ENCODE measurements at regions not wholly inside any gene's neighbourhood (a gene's known extent, or its start where the extent isn't known, plus 50 kb on each side); places are given as distances from the start of the nearest gene placed in this dataset.

- Histone ChIP-seq H2AK5ac (ENCODE audit: low read depth, low read length) (no peak overlapping the region), H4K20me1 (ENCODE audit: insufficient read depth, low read length) (no peaks in the 10 kb centered on the region), H3K9me1 (ENCODE audit: insufficient read depth, low read length) (no peaks in the 10 kb centered on the region), H4K5ac (ENCODE audit: low read depth, low read length) (no peak overlapping the region), H4K91ac (ENCODE audit: insufficient read depth, low read depth, low read length) (no peak overlapping the region), H2BK20ac (ENCODE audit: low read depth, low read length) (no peak overlapping the region), H3K36me3 (ENCODE audit: control insufficient read depth, insufficient read depth, low read length) (no peaks in the 10 kb centered on the region), H3K23ac (ENCODE audit: low read depth, low read length) (no peak overlapping the region), H2BK15ac (ENCODE audit: low read depth, low read length) (no peak overlapping the region), H3K9me3 (ENCODE audit: control insufficient read depth, insufficient read depth, low read length) (no peaks in the 10 kb centered on the region), H3K27ac (ENCODE audit: insufficient read depth, low read length) (no peak overlapping the region), H3K79me1 (ENCODE audit: low read depth in 1 of 2, low read length in 2 of 2) (no peaks in the 10 kb centered on the region), H3K4ac (ENCODE audit: low read depth, low read length) (no peak overlapping the region), H3K4me1 (ENCODE audit: control insufficient read depth, insufficient read depth, low read length) (no peaks in the 10 kb centered on the region), H3K9ac (ENCODE audit: low read depth, low read length) (no peak overlapping the region), H3K14ac (replicated peaks; ENCODE audit: low read depth, low read length) (no peak overlapping the region), H2BK120ac (ENCODE audit: low read depth, low read length) (no peak overlapping the region), H4K8ac (ENCODE audit: low read depth in 2 of 2, low read length in 2 of 2) (no peak overlapping the region), H2BK5ac (ENCODE audit: low read depth, low read length, poor library complexity, severe bottlenecking) (no peak overlapping the region), H2AFZ (replicated peaks; ENCODE audit: low read length, poor library complexity) (no peak overlapping the region), H3K18ac (ENCODE audit: low read depth, low read length) (no peak overlapping the region), H3K4me2 (ENCODE audit: low read depth, low read length) (no peak overlapping the region), H3K56ac (ENCODE audit: extremely low read depth, insufficient read depth, low read length) (no peak overlapping the region), H3K27me3 (ENCODE audit: control insufficient read depth, insufficient read depth, low read length) (peaks cover 31% of the 10 kb centered on the region), H3K4me3 (ENCODE audit: insufficient read depth, low read depth, low read length) (no peak overlapping the region), H2AK9ac (replicated peaks; ENCODE audit: low read depth, low read length, poor library complexity) (no peak overlapping the region)
- intact Hi-C loops (cut with micrococcal nuclease) (loop anchor here (10.0 kb wide), 1 partner anchor 503 kb away; no protein-coding TSS in a partner anchor), in situ Hi-C loops (cut with MboI; ENCODE audit: low sequenced_read_pairs) (no loop called here), dilution Hi-C loops (cut with HindIII; ENCODE audit: low sequenced_read_pairs, unreplicated experiment) (no loop called here)
- WGBS, 2 experiments (ENCODE audit: extremely low coverage in 2 of 2, insufficient read length in 1 of 2): 68% methylated on average over 19 of the region's 28 CpGs; no CpG with 5 or more reads in 1 of the 2 experiments
- ChIA-PET CTCF (no interaction called here), POLR2A (ENCODE audit: unreplicated experiment) (no interaction called here)
- no peak for TF ChIP-seq FOS (IDR thresholded peaks at IDR 0.05; ENCODE audit: low read depth, low read length)
- no peak for TF ChIP-seq RAD21 (IDR thresholded peaks at IDR 0.05; ENCODE audit: low read length)
- no peak for TF ChIP-seq NFE2L2 (IDR thresholded peaks at IDR 0.05; ENCODE audit: low read depth, low read length)
- no peak for TF ChIP-seq RCOR1 (IDR thresholded peaks at IDR 0.05; ENCODE audit: insufficient replicate concordance, low read length)
- no peak for TF ChIP-seq POLR2A (IDR thresholded peaks at IDR 0.05; ENCODE audit: low read depth, low read length)
- no peak for TF ChIP-seq ELK1 (IDR thresholded peaks at IDR 0.05; ENCODE audit: borderline replicate concordance, low read depth, low read length)
- TF ChIP-seq CHD1 (IDR thresholded peaks at IDR 0.05; ENCODE audit: low read depth, low read length): no peak
- TF ChIP-seq BHLHE40 (IDR thresholded peaks at IDR 0.05; ENCODE audit: low read depth, low read length): no peak
- no peak for TF ChIP-seq MAZ (IDR thresholded peaks at IDR 0.05; ENCODE audit: borderline replicate concordance, low read depth, low read length)
- no peak for TF ChIP-seq RFX5 (IDR thresholded peaks at IDR 0.05; ENCODE audit: low read depth, low read length)
- no peak for TF ChIP-seq MXI1 (IDR thresholded peaks at IDR 0.05; ENCODE audit: borderline replicate concordance, low read depth, low read length)
- TF ChIP-seq MAFK (IDR thresholded peaks at IDR 0.05; ENCODE audit: low read depth, low read length): no peak
- no peak for TF ChIP-seq SMC3 (IDR thresholded peaks at IDR 0.05; ENCODE audit: low read depth, low read length)
- TF ChIP-seq CTCF (conservative IDR thresholded peaks at IDR 0.05; ENCODE audit: low read depth, low read length): no peak
- no peak for TF ChIP-seq CEBPB (IDR thresholded peaks at IDR 0.05; ENCODE audit: low read depth, low read length)
- no peak for TF ChIP-seq USF2 (IDR thresholded peaks at IDR 0.05; ENCODE audit: low read depth, low read length)
- ATAC-seq (ENCODE audit: low read depth) (no peak), DNase-seq (no peak)
- BruUV-seq (replicated peaks): no TSS peak
These were observed 247.9 kb upstream of the RTL1 start for GRCh38 chr14:101151226-101151926.
